ENCODE measurements at regions not wholly inside any gene's neighbourhood (a gene's known extent, or its start where the extent isn't known, plus 50 kb on each side); places are given as distances from the start of the nearest gene placed in this dataset.
"Not testable (repeated sequence)": the region's sequence is repeated elsewhere in the genome, so short reads cannot be mapped to it uniquely, and the experiment has no call there.

- no peak for DNase-seq (ENCODE audit: low spot score)
- Histone ChIP-seq H3K79me2 (no peaks in the 10 kb centered on the region), H4K20me1 (ENCODE audit: insufficient read depth, poor library complexity, severe bottlenecking) (no peaks in the 10 kb centered on the region), H3K4me1 (ENCODE audit: insufficient read depth) (no peaks in the 10 kb centered on the region), H3K27me3 (no peaks in the 10 kb centered on the region), H3K4me2 (no peak overlapping the region), H3K9me3 (ENCODE audit: low read depth) (no peaks in the 10 kb centered on the region), H3K36me3 (replicated peaks; ENCODE audit: insufficient read depth, low read depth) (no peaks in the 10 kb centered on the region), H3K27ac (no peak overlapping the region), H3K9me2 (replicated peaks; ENCODE audit: insufficient read depth) (no peaks in the 10 kb centered on the region), H3K4me3 (no peak overlapping the region), H2AFZ (no peak overlapping the region)
- TF ChIP-seq CTCF (IDR thresholded peaks at IDR 0.05; ENCODE audit: poor library complexity) (no peak), EZH2phosphoT487 (IDR thresholded peaks at IDR 0.05; ENCODE audit: low read depth, severe bottlenecking, unreplicated experiment) (no peak), EZH2 (IDR thresholded peaks at IDR 0.05; ENCODE audit: borderline replicate concordance) (no peak)
- WGBS (ENCODE audit: low lambda C conversion rate, missing lambda C conversion rate), result 83% methylated on average over 7 of the region's 7 CpGs
Observed at GRCh38 chr5:98319299-98320011, 454.0 kb upstream of the RGMB start.

GRCh38 chr5:98320343-98320742, 453.1 kb upstream of the RGMB start:
- Histone ChIP-seq H3K9me3 (ENCODE audit: low read depth) (no peaks in the 10 kb centered on the region), H3K4me2 (no peak overlapping the region), H3K79me2 (no peaks in the 10 kb centered on the region), H3K4me3 (no peak overlapping the region), H3K36me3 (replicated peaks; ENCODE audit: insufficient read depth, low read depth) (no peaks in the 10 kb centered on the region), H3K9me2 (replicated peaks; ENCODE audit: insufficient read depth) (no peaks in the 10 kb centered on the region), H4K20me1 (ENCODE audit: insufficient read depth, poor library complexity, severe bottlenecking) (no peaks in the 10 kb centered on the region), H2AFZ (no peak overlapping the region), H3K27ac (no peak overlapping the region), H3K27me3 (no peaks in the 10 kb centered on the region), H3K4me1 (ENCODE audit: insufficient read depth) (no peaks in the 10 kb centered on the region)
- 65% methylated on average over 2 of the region's 2 CpGs for WGBS (ENCODE audit: low lambda C conversion rate, missing lambda C conversion rate)
- TF ChIP-seq EZH2phosphoT487 (IDR thresholded peaks at IDR 0.05; ENCODE audit: low read depth, severe bottlenecking, unreplicated experiment) (no peak), CTCF (IDR thresholded peaks at IDR 0.05; ENCODE audit: poor library complexity) (no peak), EZH2 (IDR thresholded peaks at IDR 0.05; ENCODE audit: borderline replicate concordance) (no peak)
- DNase-seq (ENCODE audit: low spot score), result no peak

GRCh38 chr5:98321361-98321760, 452.1 kb upstream of the RGMB start:
- H3K4me2 ChIP-seq, result no peak overlapping the region
- no peak for DNase-seq (ENCODE audit: low spot score)
- H3K27ac ChIP-seq, result no peak overlapping the region
- WGBS (ENCODE audit: low lambda C conversion rate, missing lambda C conversion rate), result 93% methylated on average over 3 of the region's 3 CpGs
- H3K9me3 ChIP-seq (ENCODE audit: low read depth), result no peaks in the 10 kb centered on the region
- no peaks in the 10 kb centered on the region for H3K79me2 ChIP-seq
- no peak overlapping the region for H3K4me3 ChIP-seq
- no peaks in the 10 kb centered on the region for H3K9me2 ChIP-seq (replicated peaks; ENCODE audit: insufficient read depth)
- no peaks in the 10 kb centered on the region for H3K27me3 ChIP-seq
- no peaks in the 10 kb centered on the region for H4K20me1 ChIP-seq (ENCODE audit: insufficient read depth, poor library complexity, severe bottlenecking)
- no peaks in the 10 kb centered on the region for H3K4me1 ChIP-seq (ENCODE audit: insufficient read depth)
- H3K36me3 ChIP-seq (replicated peaks; ENCODE audit: insufficient read depth, low read depth), result no peaks in the 10 kb centered on the region
- TF ChIP-seq CTCF (IDR thresholded peaks at IDR 0.05; ENCODE audit: poor library complexity) (no peak), EZH2 (IDR thresholded peaks at IDR 0.05; ENCODE audit: borderline replicate concordance) (no peak), EZH2phosphoT487 (IDR thresholded peaks at IDR 0.05; ENCODE audit: low read depth, severe bottlenecking, unreplicated experiment) (no peak)
- no peak overlapping the region for H2AFZ ChIP-seq

- 90% methylated on average over 3 of the region's 3 CpGs for WGBS (ENCODE audit: low lambda C conversion rate, missing lambda C conversion rate)
- not testable (repeated sequence) for H4K20me1 ChIP-seq (ENCODE audit: insufficient read depth, poor library complexity, severe bottlenecking)
Observed at GRCh38 chr5:98325187-98325586, 448.3 kb upstream of the RGMB start.

More at GRCh38 chr5:98325187-98325586, 448.3 kb upstream of the RGMB start:
- not testable (repeated sequence) for H3K27me3 ChIP-seq; H3K4me2 ChIP-seq; H2AFZ ChIP-seq; H3K9me3 ChIP-seq (ENCODE audit: low read depth); H3K4me1 ChIP-seq (ENCODE audit: insufficient read depth); H3K79me2 ChIP-seq; DNase-seq (ENCODE audit: low spot score); H3K9me2 ChIP-seq (replicated peaks; ENCODE audit: insufficient read depth); H3K27ac ChIP-seq; H3K4me3 ChIP-seq; H3K36me3 ChIP-seq (replicated peaks; ENCODE audit: insufficient read depth, low read depth)
